Endothelial cell of umbilical vein (primary cell): ENCODE measurements at regions not wholly inside any gene's neighbourhood (a gene's known extent, or its start where the extent isn't known, plus 50 kb on each side); places are given as distances from the start of the nearest gene placed in this dataset.
"Not testable (repeated sequence)": the region's sequence is repeated elsewhere in the genome, so short reads cannot be mapped to it uniquely, and the experiment has no call there.

Source experiments
- BruUV-seq: library from RNA; stranded (reverse); fragments of 400-500 nt; replicated peaks from 2 replicates; lab custom pipeline; 2021; lab: Mats Ljungman, UMichigan
- CTCF ChIA-PET: fragments of 300-600, 350-600 bp; sonication (Branson Sonifier 250); formaldehyde crosslinking; loops from one replicate; lab custom pipeline; 2021; ENCODE audit warnings: antibody characterized with exemption, inconsistent platforms; lab: Charles Lee
- POLR2A ChIA-PET: fragments of 300-600, 350-600 bp; sonication (Branson Sonifier 250); formaldehyde crosslinking; loops from one replicate; lab custom pipeline; 2021; ENCODE audit warnings: antibody characterized with exemption, inconsistent platforms; lab: Charles Lee
- DNase-seq: peaks from one replicate; pipeline ENCODE4 v3.0.0-alpha.2; 2011; ENCODE audit warnings: low read depth, low spot score
- FAIRE-seq: peaks from 2 replicates; lab custom pipeline; 2011; peaks lifted over from hg19 to GRCh38; lab: Jason Lieb, UNC
- H2AFZ ChIP-seq: 2 replicates; pipeline ENCODE4 v1.6.0; 2012; ENCODE audit warnings: low read depth, low read length, control low read depth, inconsistent platforms
- H3K27ac ChIP-seq: 2 replicates; pipeline ENCODE4 v1.5.1; 2011; ENCODE audit warnings: low read depth, mild to moderate bottlenecking, control low read depth, low read length, moderate library complexity; ENCODE audit not compliant: insufficient read depth
- H3K27me3 ChIP-seq, 2 experiments: 2 replicates each; pipeline versions ENCODE4 v1.6.0 to v1.6.1; 2011; ENCODE audit warnings: low read length in 2 of 2, mixed read lengths in 1 of 2; ENCODE audit not compliant: control insufficient read depth in 2 of 2, insufficient read depth in 2 of 2
- H3K36me3 ChIP-seq, 2 experiments: 2 replicates in 1 of 2; 3 replicates in 1 of 2; pipeline ENCODE4 v1.5.1; 2011; ENCODE audit warnings: low read length in 2 of 2, mild to moderate bottlenecking in 1 of 2, moderate library complexity in 1 of 2; ENCODE audit not compliant: control insufficient read depth in 2 of 2, insufficient read depth in 2 of 2; ENCODE audit errors: extremely low read depth in 1 of 2
- H3K4me1 ChIP-seq: 3 replicates; pipeline ENCODE4 v1.5.1; 2011; ENCODE audit warnings: mild to moderate bottlenecking, low read length; ENCODE audit not compliant: control insufficient read depth, insufficient read depth; ENCODE audit errors: extremely low read depth
- H3K4me2 ChIP-seq: 2 replicates; pipeline ENCODE4 v1.6.1; 2011; ENCODE audit warnings: low read length, control low read depth, mixed read lengths; ENCODE audit not compliant: insufficient read depth
- H3K4me3 ChIP-seq, 3 experiments: fragments of 200-600 bp in 1 of 3; sonication (generic), shearing (Covaris generic) in 1 of 3; replicated peaks in 1 of 3; 2 replicates each; pipeline ENCODE4 v1.5.1; 2011 to 2016; ENCODE audit warnings: control low read depth in 3 of 3, low read length in 3 of 3, mild to moderate bottlenecking in 2 of 3, inconsistent platforms in 1 of 3, low read depth in 1 of 3, moderate library complexity in 1 of 3; ENCODE audit not compliant: insufficient read depth in 1 of 3
- H3K79me2 ChIP-seq: 2 replicates; pipeline ENCODE4 v1.6.0; 2012; ENCODE audit warnings: low read length, inconsistent platforms; ENCODE audit not compliant: control insufficient read depth, insufficient read depth
- H3K9ac ChIP-seq: replicated peaks from 2 replicates; pipeline ENCODE3; 2011; ENCODE audit warnings: low read length, control low read depth; ENCODE audit not compliant: insufficient read depth; ENCODE audit errors: extremely low read depth
- H3K9me1 ChIP-seq: replicated peaks from 3 replicates; pipeline ENCODE4 v1.6.0; 2011; ENCODE audit warnings: mild to moderate bottlenecking, low read length; ENCODE audit not compliant: control insufficient read depth, insufficient read depth; ENCODE audit errors: extremely low read depth
- H3K9me3 ChIP-seq: replicated peaks from 2 replicates; pipeline ENCODE4 v1.5.1; 2012; ENCODE audit warnings: low read length, inconsistent platforms; ENCODE audit not compliant: control insufficient read depth, insufficient read depth
- H4K20me1 ChIP-seq: replicated peaks from 2 replicates; pipeline ENCODE3; 2011; ENCODE audit warnings: mild to moderate bottlenecking, low read length; ENCODE audit not compliant: control insufficient read depth, insufficient read depth; ENCODE audit errors: extremely low read depth
- dilution Hi-C: fragments of 300-500 bp; cut with MboI; formaldehyde crosslinking; loops from one replicate; pipeline ENCODE4 v1.15.0; 2019; ENCODE audit warnings: low sequenced_read_pairs; ENCODE audit not compliant: extremely low pct_ligation_motif_present
- intact Hi-C: fragments of 100-400 bp; cut with micrococcal nuclease; formaldehyde crosslinking; loops from one replicate; pipeline ENCODE4 v1.10.0; 2022

DNA sequence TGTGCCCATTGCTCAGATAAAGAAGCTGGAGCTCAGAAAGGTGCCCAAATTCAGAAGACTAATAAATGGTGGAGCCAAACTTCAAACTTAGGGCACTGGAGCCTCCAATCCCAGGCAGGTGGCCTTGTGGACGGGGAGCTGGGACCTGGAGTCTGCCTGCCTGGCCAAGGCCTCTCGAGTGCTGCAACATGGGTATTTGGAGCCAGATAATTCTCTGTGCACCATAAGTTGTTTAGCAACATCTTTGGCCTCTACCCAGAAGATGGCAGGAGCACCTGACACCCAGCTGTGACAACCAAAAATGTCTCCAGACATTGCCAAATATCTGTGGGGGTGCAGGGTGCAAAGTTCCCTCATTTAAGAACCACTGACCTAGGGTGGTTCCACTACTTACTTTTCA is 915.0 kb downstream of the RPIA start:
- CTCF ChIA-PET, H3K36me3 ChIP-seq, H3K9ac ChIP-seq, H3K9me1 ChIP-seq, H3K79me2 ChIP-seq, H3K4me3 ChIP-seq, H2AFZ ChIP-seq, H3K4me2 ChIP-seq, BruUV-seq, H3K4me1 ChIP-seq, dilution Hi-C loops, POLR2A ChIA-PET, H3K27me3 ChIP-seq, H3K9me3 ChIP-seq, H4K20me1 ChIP-seq, DNase-seq, intact Hi-C loops, H3K27ac ChIP-seq, FAIRE-seq: not testable (repeated sequence)

DNA sequence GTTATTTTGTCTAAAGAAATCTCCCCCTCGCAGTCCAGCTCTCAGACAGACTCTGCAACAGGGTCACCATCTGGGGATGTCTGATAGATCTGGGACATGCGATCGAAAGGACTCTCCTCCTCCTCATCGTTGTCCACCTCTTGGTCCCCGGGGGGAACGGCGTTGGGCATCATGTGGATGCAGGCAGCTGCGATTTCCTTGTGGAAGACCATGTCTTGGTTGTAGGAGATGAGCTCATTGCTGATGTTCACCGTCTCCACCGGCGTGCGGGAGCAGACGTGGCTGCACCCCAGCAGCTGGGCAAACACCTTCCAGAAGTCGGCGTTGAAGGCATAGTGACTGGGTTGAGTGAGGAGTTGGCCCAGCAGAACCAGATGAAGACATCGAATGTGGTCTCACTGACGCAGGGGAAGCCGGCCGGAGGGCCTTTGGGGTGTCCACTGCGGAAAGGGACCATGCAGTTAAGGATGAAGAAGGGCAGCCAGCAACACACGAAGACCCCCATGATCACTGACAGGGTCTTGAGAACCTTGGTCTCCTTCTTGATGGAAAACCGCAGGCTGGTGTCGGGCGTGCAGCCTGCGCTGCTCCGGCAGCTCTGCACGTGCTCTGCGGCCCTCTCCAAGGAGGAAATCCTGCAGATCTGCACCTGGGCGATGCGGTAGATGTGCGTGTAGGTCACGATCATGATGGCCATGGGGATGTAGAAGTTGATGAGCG is 918.9 kb downstream of the RPIA start:
- H3K9ac ChIP-seq, H3K79me2 ChIP-seq, BruUV-seq, H3K9me3 ChIP-seq, H3K4me2 ChIP-seq, H3K27ac ChIP-seq, FAIRE-seq, H4K20me1 ChIP-seq, H3K27me3 ChIP-seq, H3K36me3 ChIP-seq, intact Hi-C loops, H3K9me1 ChIP-seq, H2AFZ ChIP-seq, CTCF ChIA-PET, H3K4me3 ChIP-seq, DNase-seq, dilution Hi-C loops, POLR2A ChIA-PET, H3K4me1 ChIP-seq: not testable (repeated sequence)

DNA sequence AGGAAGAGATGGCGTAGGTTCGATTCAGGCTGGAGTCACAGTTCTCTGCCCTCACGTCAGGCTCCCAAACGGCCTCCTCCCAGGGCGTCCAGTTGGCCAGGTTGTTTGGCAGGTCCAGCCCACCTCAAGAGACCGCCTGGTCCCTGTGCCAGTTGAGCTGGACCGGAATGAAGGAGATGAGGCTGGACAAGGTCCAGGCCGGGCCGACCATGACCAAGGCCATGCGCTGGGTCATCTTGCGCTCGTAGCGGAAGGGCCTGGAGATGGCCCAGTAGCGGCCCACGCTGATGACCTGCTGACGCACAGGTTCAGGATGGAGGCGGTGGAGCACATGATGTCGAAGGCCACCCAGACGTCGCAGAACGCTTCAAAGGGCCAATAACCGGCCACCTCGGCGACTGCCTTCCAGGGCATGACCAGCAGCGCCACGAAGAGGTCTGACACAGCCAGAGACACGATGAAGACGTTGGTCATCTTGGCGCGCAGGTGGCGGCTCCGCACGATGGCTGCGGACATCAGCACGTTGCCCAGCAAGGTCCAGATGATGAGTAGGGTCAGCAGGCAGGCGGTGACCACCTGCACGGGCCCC is 919.5 kb downstream of the RPIA start:
- H3K27me3 ChIP-seq, H3K27ac ChIP-seq, H3K4me2 ChIP-seq, FAIRE-seq, H3K4me3 ChIP-seq, intact Hi-C loops, CTCF ChIA-PET, H4K20me1 ChIP-seq, POLR2A ChIA-PET, H3K9ac ChIP-seq, BruUV-seq, DNase-seq, H2AFZ ChIP-seq, H3K36me3 ChIP-seq, H3K9me3 ChIP-seq, H3K4me1 ChIP-seq, dilution Hi-C loops, H3K9me1 ChIP-seq, H3K79me2 ChIP-seq: not testable (repeated sequence)

DNA sequence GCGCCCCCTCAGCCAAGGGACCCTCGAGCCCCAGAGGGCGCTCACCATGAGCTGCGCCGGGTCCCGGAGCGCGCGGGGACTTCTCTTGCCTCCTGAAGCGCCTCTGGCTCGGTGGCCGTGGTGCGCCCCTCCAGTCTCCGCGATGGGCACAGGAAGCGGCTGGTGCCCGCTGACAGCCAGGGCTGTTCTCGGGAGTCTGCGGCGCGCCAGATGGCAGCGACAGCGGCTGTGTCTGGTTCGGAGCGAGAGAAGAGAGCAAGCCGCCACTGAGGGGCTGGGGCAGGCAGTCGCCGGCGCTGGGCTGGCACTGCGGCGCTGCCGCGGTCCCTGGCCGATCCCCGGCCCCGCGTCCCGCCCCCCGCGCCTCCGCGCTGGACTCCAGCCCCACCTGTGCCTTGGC is 920.2 kb downstream of the RPIA start:
- dilution Hi-C loops, CTCF ChIA-PET, FAIRE-seq: not testable (repeated sequence)

More for the DNA sequence above, 920.2 kb downstream of the RPIA start:
- H3K9me3 ChIP-seq, H3K4me2 ChIP-seq, H3K36me3 ChIP-seq, H3K4me3 ChIP-seq, H2AFZ ChIP-seq, H3K27me3 ChIP-seq, H3K4me1 ChIP-seq, H3K9ac ChIP-seq, POLR2A ChIA-PET, H3K9me1 ChIP-seq, intact Hi-C loops, H3K27ac ChIP-seq, H4K20me1 ChIP-seq, DNase-seq, H3K79me2 ChIP-seq, BruUV-seq: not testable (repeated sequence)
